ENCODE measurements at regions not wholly inside any gene's neighbourhood (a gene's known extent, or its start where the extent isn't known, plus 50 kb on each side); places are given as distances from the start of the nearest gene placed in this dataset.

GRCh38 chr2:133967326-133967725, 286.5 kb upstream of the MGAT5 start:
- H3K9ac ChIP-seq (ENCODE audit: extremely low read depth, insufficient read length, low read length): no peak overlapping the region

More at GRCh38 chr2:133967326-133967725, 286.5 kb upstream of the MGAT5 start:
- peaks cover 15 to 23% of the 10 kb centered on the region in 2 experiments for H3K4me1 Mint-ChIP-seq
- no peak overlapping the region for H2AFZ ChIP-seq (ENCODE audit: low read length)
- H3K4me1 ChIP-seq (ENCODE audit: insufficient read depth, low read length): peaks cover 2% of the 10 kb centered on the region; the same call in 1 of the 2 replicates
- no peak for TF ChIP-seq CTCF (conservative IDR thresholded peaks at IDR 0.05)
- no peaks in the 10 kb centered on the region for H3K23me2 ChIP-seq (ENCODE audit: insufficient read length, low read depth, low read length, poor library complexity, severe bottlenecking)
- no peaks in the 10 kb centered on the region for H3K27me3 ChIP-seq (ENCODE audit: insufficient read depth, low read length)
- no peak overlapping the region for H2BK12ac ChIP-seq (ENCODE audit: insufficient read length, low read depth, low read length)
- WGBS (ENCODE audit: extremely low coverage, insufficient read length, low lambda C conversion rate): no CpG with 5 or more reads among the region's 4 CpGs
- no peak overlapping the region for H2BK15ac ChIP-seq (ENCODE audit: low read depth, low read length)
- H2BK5ac ChIP-seq (ENCODE audit: insufficient read length, low read length): no peak overlapping the region
- H3K79me2 ChIP-seq (ENCODE audit: insufficient read depth, low read length): no peaks in the 10 kb centered on the region
- H3K9me3 ChIP-seq (ENCODE audit: control insufficient read depth, low read depth, low read length): no peaks in the 10 kb centered on the region
- no peak overlapping the region for H3K27ac Mint-ChIP-seq
- no peak overlapping the region for H2AK5ac ChIP-seq (ENCODE audit: insufficient read length, low read length)
- H2BK120ac ChIP-seq (ENCODE audit: low read depth, low read length, poor library complexity, severe bottlenecking): no peak overlapping the region
- H3K4me2 ChIP-seq (ENCODE audit: insufficient read depth, insufficient read length, low read length): no peak overlapping the region
- peaks cover 7% of the 10 kb centered on the region for H3K27me3 Mint-ChIP-seq (ENCODE audit: low read depth)
- no peak overlapping the region for H3K4ac ChIP-seq (ENCODE audit: low read depth, low read length)
- no peak overlapping the region for H4K5ac ChIP-seq (ENCODE audit: insufficient read length, low read depth, low read length)
- no peak overlapping the region for H3K27ac ChIP-seq (ENCODE audit: insufficient read length, low read depth, low read length)
- H3K9me3 Mint-ChIP-seq: no peaks in the 10 kb centered on the region
- no peaks in the 10 kb centered on the region; a peak in 1 of 7 replicates for H3K36me3 Mint-ChIP-seq (ENCODE audit: insufficient read depth in 1 of 3, low read depth in 3 of 3)
- no peak overlapping the region for H3K23ac ChIP-seq (ENCODE audit: insufficient read length, low read depth, low read length)
- no peak overlapping the region for H3K14ac ChIP-seq (ENCODE audit: insufficient read depth, low read length)
- no peak overlapping the region for H3K18ac ChIP-seq (ENCODE audit: insufficient read length, low read depth, low read length)
- H3K79me1 ChIP-seq (ENCODE audit: insufficient read depth, low read depth, low read length, poor library complexity, severe bottlenecking): no peaks in the 10 kb centered on the region
- H3K56ac ChIP-seq (ENCODE audit: insufficient read length, low read depth, low read length): no peak overlapping the region
- H2BK20ac ChIP-seq (ENCODE audit: low read depth, low read length, poor library complexity, severe bottlenecking): no peak overlapping the region
- H4K91ac ChIP-seq (ENCODE audit: insufficient read length, low read depth, low read length): no peak overlapping the region
- H3T11ph ChIP-seq (ENCODE audit: low read length): no peak overlapping the region
- H4K8ac ChIP-seq (replicated peaks; ENCODE audit: insufficient read length, low read depth, low read length): no peak overlapping the region
- H4K20me1 ChIP-seq (ENCODE audit: control insufficient read depth, insufficient read depth, insufficient read length): no peaks in the 10 kb centered on the region
- no peak overlapping the region for H3K4me3 Mint-ChIP-seq
- no peak for DNase-seq
